KMS-11 (cell line): ENCODE measurements at regions not wholly inside any gene's neighbourhood (a gene's known extent, or its start where the extent isn't known, plus 50 kb on each side); places are given as distances from the start of the nearest gene placed in this dataset.

Experiments
- H2AFZ ChIP-seq: fragments of 200-600 bp; sonication (generic); 2 replicates; pipeline ENCODE4 v1.6.1; 2016; ENCODE audit warnings: antibody characterized with exemption, mixed run types, low read depth
- H3K27ac ChIP-seq: fragments of 200-600 bp; sonication (generic); 2 replicates; pipeline ENCODE4 v1.6.1; 2016; ENCODE audit warnings: mild to moderate bottlenecking, mixed run types
- H3K27me3 ChIP-seq: fragments of 200-600 bp; sonication (generic); 2 replicates; pipeline ENCODE4 v1.6.1; 2017; ENCODE audit warnings: mild to moderate bottlenecking, low read depth, mixed run types, moderate library complexity; ENCODE audit not compliant: insufficient read depth
- H3K36me3 ChIP-seq: fragments of 200-600 bp; sonication (generic); 2 replicates; pipeline ENCODE4 v1.6.1; 2017; ENCODE audit warnings: mild to moderate bottlenecking, mixed run types; ENCODE audit not compliant: insufficient read depth
- H3K4me1 ChIP-seq: fragments of 200-600 bp; sonication (generic); 2 replicates; pipeline ENCODE4 v1.6.1; 2016; ENCODE audit warnings: mild to moderate bottlenecking, low read depth, mixed run types; ENCODE audit not compliant: poor library complexity, severe bottlenecking
- H3K4me2 ChIP-seq: fragments of 200-600 bp; sonication (generic); 2 replicates; pipeline ENCODE4 v1.7.0; 2016; ENCODE audit warnings: mild to moderate bottlenecking, mixed run types
- H3K4me3 ChIP-seq: fragments of 200-600 bp; sonication (generic); IDR thresholded peaks from 2 replicates; pipeline ENCODE4 v1.6.1; 2017; ENCODE audit warnings: low read depth, low read length, mixed read lengths; ENCODE audit not compliant: insufficient read depth
- H3K79me2 ChIP-seq: fragments of 200-600 bp; sonication (generic); 2 replicates; pipeline ENCODE4 v1.6.1; 2016; ENCODE audit warnings: low read depth, mixed run types; ENCODE audit not compliant: insufficient read depth
- H3K9ac ChIP-seq: fragments of 200-600 bp; sonication (generic); 2 replicates; pipeline ENCODE4 v1.6.1; 2016; ENCODE audit warnings: mild to moderate bottlenecking, mixed run types
- H4K20me1 ChIP-seq: fragments of 200-600 bp; sonication (generic); 2 replicates; pipeline ENCODE4 v1.6.1; 2016; ENCODE audit warnings: mild to moderate bottlenecking, mixed run types; ENCODE audit not compliant: insufficient read depth
- TF ChIP-seq, protein P1 (sequence below): fragments of 200-600 bp; sonication (generic); conservative IDR thresholded peaks from 2 replicates; pipeline ENCODE4 v1.6.1; 2017; ENCODE audit warnings: low read depth, mild to moderate bottlenecking, antibody characterized with exemption, low read length, moderate library complexity, mixed read lengths

- no peak overlapping the region for H3K9ac ChIP-seq
- no peaks in the 10 kb centered on the region for H3K79me2 ChIP-seq
- no peaks in the 10 kb centered on the region for H3K4me1 ChIP-seq
- H3K27me3 ChIP-seq = no peaks in the 10 kb centered on the region
- no peak overlapping the region for H3K4me2 ChIP-seq
- H3K27ac ChIP-seq = no peak overlapping the region
- H3K36me3 ChIP-seq = no peaks in the 10 kb centered on the region
- TF ChIP-seq, protein P1, sequence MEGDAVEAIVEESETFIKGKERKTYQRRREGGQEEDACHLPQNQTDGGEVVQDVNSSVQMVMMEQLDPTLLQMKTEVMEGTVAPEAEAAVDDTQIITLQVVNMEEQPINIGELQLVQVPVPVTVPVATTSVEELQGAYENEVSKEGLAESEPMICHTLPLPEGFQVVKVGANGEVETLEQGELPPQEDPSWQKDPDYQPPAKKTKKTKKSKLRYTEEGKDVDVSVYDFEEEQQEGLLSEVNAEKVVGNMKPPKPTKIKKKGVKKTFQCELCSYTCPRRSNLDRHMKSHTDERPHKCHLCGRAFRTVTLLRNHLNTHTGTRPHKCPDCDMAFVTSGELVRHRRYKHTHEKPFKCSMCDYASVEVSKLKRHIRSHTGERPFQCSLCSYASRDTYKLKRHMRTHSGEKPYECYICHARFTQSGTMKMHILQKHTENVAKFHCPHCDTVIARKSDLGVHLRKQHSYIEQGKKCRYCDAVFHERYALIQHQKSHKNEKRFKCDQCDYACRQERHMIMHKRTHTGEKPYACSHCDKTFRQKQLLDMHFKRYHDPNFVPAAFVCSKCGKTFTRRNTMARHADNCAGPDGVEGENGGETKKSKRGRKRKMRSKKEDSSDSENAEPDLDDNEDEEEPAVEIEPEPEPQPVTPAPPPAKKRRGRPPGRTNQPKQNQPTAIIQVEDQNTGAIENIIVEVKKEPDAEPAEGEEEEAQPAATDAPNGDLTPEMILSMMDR = no peak
- no peaks in the 10 kb centered on the region for H4K20me1 ChIP-seq
- H3K4me3 ChIP-seq = no peak overlapping the region
- no peak overlapping the region for H2AFZ ChIP-seq
Observed at GRCh38 chrX:57741107-57741506, 61.0 kb upstream of the NLRP2B start.

DNA sequence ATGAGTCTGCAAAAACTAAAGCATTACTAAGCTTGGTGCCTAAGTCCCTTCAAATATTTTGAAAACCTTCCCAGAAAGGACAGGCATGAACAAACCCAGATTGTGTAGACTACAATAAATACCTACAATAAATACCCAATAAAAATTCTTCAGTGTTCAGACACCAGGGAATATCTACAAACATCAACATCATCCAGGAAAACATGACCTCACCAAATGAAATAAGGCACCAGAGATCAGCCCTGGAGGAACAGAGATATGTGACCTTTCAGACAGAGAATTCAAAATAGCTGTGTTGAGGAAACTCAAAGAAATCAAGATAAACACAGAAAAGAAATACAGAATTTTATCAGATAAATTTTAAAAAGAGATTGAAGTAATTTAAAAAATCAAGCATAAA lies 57.8 kb upstream of the NLRP2B start:
- Histone ChIP-seq H4K20me1 (no peaks in the 10 kb centered on the region), H2AFZ (no peak overlapping the region), H3K79me2 (no peaks in the 10 kb centered on the region), H3K4me1 (no peaks in the 10 kb centered on the region), H3K9ac (no peak overlapping the region), H3K27me3 (no peaks in the 10 kb centered on the region), H3K36me3 (no peaks in the 10 kb centered on the region), H3K27ac (no peak overlapping the region), H3K4me2 (no peak overlapping the region), H3K4me3 (no peak overlapping the region)
- TF ChIP-seq, protein P1 = no peak
